NCI-H1694 treated with DMSO at 0.1 percent for 48 hours (cell line): ENCODE measurements at regions not wholly inside any gene's neighbourhood (a gene's known extent, or its start where the extent isn't known, plus 50 kb on each side); places are given as distances from the start of the nearest gene placed in this dataset.
"Not testable (repeated sequence)": the region's sequence is repeated elsewhere in the genome, so short reads cannot be mapped to it uniquely, and the experiment has no call there.

Experiments
- DNase-seq: peaks from one replicate; lab custom pipeline; 2025; lab: John Stamatoyannopoulos, UW

DNA sequence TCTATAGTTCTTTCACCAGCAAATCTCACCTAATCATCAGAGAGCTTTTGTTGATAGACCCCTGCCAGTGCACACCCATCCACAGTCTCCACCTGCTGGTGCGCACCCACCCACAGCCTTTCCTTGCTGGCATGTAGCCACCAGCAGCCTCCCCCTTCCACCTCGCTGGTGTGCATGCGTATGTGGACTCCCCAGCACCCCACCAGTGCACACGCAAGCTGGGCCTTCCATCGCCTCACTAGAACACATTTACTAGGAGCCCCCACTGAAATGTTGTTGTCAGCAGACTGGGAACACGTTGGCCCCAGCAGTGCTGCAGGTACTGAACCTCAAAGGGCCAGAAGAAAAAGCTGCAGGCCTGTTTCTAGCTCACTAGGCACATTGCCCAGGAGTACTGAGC is 104.9 kb upstream of the ZWINT start:
- DNase-seq: no peak

- no peak for DNase-seq
Measured at GRCh38 chr10:56449770-56450169, 88.7 kb upstream of the ZWINT start.

GRCh38 chr10:56447613-56448012 is 86.6 kb upstream of the ZWINT start:
- DNase-seq: not testable (repeated sequence)

DNA sequence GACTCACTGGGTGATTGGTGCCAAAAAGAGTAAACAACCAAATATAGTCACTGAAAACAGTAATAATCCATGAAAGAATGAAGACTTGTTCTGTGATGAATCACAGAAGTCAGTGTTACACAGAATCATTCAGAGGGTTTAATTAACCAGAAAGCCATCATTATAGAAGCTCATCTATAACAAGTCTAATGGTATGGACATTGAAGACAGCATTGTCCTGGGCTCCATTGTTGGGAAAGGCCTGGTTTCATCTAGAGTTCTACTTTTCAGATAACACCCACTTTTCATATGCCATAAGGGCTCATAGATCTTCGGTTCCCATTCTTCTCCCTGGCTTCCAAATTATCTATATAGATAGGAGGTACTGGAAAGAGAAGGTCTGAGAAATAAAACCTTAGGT is 80.3 kb upstream of the ZWINT start:
- not testable (repeated sequence) for DNase-seq
